HT-29 (cell line): ENCODE measurements at regions not wholly inside any gene's neighbourhood (a gene's known extent, or its start where the extent isn't known, plus 50 kb on each side); places are given as distances from the start of the nearest gene placed in this dataset.

Experiments used
- DNase-seq: peaks from one replicate; pipeline ENCODE4 v3.0.0-alpha.2; 2015; ENCODE audit warnings: low spot score

- DNase-seq, result no peak
These were observed 384.9 kb upstream of the RARB start for GRCh38 chr3:25043177-25043576.

GRCh38 chr3:25043749-25044148 is 384.3 kb upstream of the RARB start:
- DNase-seq, result no peak

- DNase-seq, result no peak
These were observed 383.0 kb upstream of the RARB start for GRCh38 chr3:25044762-25045710.

- no peak for DNase-seq
These were observed 380.9 kb upstream of the RARB start for GRCh38 chr3:25046911-25047771.

- no peak for DNase-seq
These were observed 378.8 kb upstream of the RARB start for GRCh38 chr3:25049304-25049703.

- DNase-seq, result no peak
These were observed 374.7 kb upstream of the RARB start for GRCh38 chr3:25053360-25053759.

GRCh38 chr3:25056036-25056755 is 371.9 kb upstream of the RARB start:
- no peak for DNase-seq

- no peak for DNase-seq
These were observed 371.2 kb upstream of the RARB start for GRCh38 chr3:25056803-25057351.

GRCh38 chr3:25057379-25057778 is 370.7 kb upstream of the RARB start:
- DNase-seq, result no peak

- no peak for DNase-seq
These were observed 363.4 kb upstream of the RARB start for GRCh38 chr3:25064681-25065080.

GRCh38 chr3:25069970-25070369 is 358.1 kb upstream of the RARB start:
- no peak for DNase-seq

GRCh38 chr3:25071846-25072245 is 356.2 kb upstream of the RARB start:
- no peak for DNase-seq

- DNase-seq, result no peak
These were observed 354.6 kb upstream of the RARB start for GRCh38 chr3:25073423-25073822.

GRCh38 chr3:25074149-25074548 is 353.9 kb upstream of the RARB start:
- no peak for DNase-seq

GRCh38 chr3:25080461-25080860 is 347.6 kb upstream of the RARB start:
- no peak for DNase-seq

- DNase-seq, result no peak
These were observed 344.0 kb upstream of the RARB start for GRCh38 chr3:25084016-25084415.

- DNase-seq, result no peak
These were observed 341.3 kb upstream of the RARB start for GRCh38 chr3:25086721-25087120.

GRCh38 chr3:25088284-25088683 is 339.8 kb upstream of the RARB start:
- DNase-seq, result no peak

- DNase-seq, result no peak
These were observed 337.2 kb upstream of the RARB start for GRCh38 chr3:25090698-25091453.

- DNase-seq, result no peak
These were observed 336.1 kb upstream of the RARB start for GRCh38 chr3:25091934-25092333.
